ENCODE measurements at regions not wholly inside any gene's neighbourhood (a gene's known extent, or its start where the extent isn't known, plus 50 kb on each side); places are given as distances from the start of the nearest gene placed in this dataset.

DNA sequence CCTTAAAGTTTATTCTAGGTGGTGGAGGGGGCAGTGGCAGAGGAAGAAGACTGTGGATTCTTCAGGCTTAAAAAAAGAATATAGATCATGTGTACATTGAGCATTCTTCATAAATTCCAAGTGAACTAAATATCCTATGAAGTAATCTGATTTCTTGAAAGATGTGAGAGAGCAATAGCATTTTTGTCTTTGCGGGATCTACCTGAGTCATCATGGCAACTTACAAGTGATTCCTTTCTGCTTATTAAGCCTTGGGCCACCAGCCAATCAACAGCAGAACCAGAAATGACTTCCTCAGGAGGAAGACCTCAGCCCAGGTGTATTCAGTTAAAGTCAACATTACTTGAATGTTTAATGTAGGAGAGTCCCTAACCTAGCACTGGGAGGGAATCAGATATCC, 756.9 kb downstream of the TFAP2A start:
- DNase-seq: no peak

GRCh38 chr6:9647599-9647998, 767.3 kb downstream of the TFAP2A start:
- DNase-seq: no peak

DNA sequence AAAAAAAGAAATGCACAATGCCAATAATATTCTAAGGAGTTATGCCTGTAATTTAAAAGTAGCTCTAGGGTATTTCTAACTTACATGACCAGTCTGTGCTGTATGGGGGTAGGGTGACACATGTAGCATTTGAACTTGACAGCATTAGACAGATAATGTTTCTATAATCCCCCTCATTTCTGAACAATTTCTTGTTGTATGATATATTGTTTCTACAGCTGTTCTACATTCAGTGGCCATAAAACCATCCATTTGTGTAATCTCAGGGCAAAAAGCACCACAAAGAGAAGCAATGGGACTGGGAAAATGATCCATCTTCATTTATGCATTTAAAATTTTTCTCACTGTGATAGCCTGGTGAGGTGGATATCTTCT, 767.8 kb downstream of the TFAP2A start:
- no peak for DNase-seq

- DNase-seq: no peak
These were observed 768.4 kb downstream of the TFAP2A start for GRCh38 chr6:9646342-9647070.

- no peak for DNase-seq
These were observed 776.0 kb downstream of the TFAP2A start for GRCh38 chr6:9638861-9639260.

DNA sequence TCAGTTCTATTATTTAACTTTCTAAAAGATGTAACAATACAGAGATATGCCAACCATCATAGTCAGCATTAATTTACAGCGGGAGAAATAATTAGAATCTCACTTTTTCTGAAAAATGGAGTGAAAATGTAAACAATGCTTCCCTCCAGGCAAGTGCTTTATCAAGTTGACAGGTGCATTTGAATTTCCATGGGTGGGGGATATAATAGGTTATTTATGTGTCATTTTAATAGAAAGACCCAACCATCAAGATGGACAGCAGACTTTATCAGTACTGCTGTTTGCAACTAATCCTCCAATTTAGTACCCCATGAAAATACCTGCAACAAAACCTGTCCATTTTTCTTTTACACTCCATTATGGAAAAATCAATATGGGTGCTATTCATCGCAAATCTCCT, 780.1 kb downstream of the TFAP2A start:
- no peak for DNase-seq

- no peak for DNase-seq
These were observed 782.8 kb downstream of the TFAP2A start for GRCh38 chr6:9632026-9632425.

DNA sequence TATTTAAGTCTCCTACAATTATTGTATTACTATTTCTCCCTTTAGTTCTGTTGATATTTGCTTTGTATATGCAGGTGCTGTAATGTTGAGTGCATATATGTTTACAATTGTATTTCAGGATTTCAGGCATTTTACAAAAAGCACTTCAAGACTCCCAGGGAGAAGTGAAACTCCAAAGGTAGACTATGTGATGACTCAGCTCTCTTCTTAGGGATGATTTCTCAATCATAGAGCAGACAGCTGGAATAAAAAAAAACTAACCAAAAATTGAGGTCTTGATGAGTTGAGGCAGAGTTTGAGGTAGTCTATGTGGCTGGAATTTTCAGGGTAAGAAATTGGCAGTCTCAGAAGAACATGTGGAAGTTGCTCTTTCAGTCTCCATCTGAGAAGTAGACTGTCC, 786.1 kb downstream of the TFAP2A start:
- DNase-seq: no peak

- DNase-seq: no peak
These were observed 787.0 kb downstream of the TFAP2A start for GRCh38 chr6:9627916-9628315.

- no peak for DNase-seq
These were observed 790.9 kb downstream of the TFAP2A start for GRCh38 chr6:9623985-9624384.

DNA sequence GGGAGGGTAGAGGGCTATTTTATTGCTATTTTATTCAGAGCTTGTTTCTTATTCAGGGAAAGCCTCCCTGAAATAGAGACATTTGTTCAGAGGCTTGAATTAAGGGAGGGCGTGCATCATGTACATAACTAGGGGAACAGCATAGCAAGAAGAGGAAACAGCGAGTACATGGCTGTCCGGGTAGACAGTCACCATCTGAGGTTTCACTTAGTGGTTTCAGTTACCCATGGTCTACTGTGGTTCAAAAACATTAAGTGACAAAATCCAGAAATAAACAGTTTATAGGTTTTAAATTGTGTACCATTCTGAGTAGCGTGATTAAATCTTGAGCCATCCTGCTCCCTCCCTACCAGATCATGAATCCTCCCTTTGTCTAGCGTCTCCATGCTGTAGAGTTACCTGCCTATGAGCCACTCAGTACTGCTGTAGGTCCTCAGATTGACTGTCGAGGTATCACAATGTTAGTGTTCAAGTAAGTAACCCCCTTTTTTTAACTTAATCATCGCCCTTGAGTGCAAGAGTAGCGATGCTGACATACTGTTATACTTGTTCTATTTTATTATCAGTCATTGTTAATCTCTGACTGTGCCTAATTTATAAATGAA, 791.5 kb downstream of the TFAP2A start:
- no peak for DNase-seq

- no peak for DNase-seq
These were observed 793.6 kb downstream of the TFAP2A start for GRCh38 chr6:9621276-9621675.

- no peak for DNase-seq
These were observed 794.2 kb downstream of the TFAP2A start for GRCh38 chr6:9620687-9621086.

DNA sequence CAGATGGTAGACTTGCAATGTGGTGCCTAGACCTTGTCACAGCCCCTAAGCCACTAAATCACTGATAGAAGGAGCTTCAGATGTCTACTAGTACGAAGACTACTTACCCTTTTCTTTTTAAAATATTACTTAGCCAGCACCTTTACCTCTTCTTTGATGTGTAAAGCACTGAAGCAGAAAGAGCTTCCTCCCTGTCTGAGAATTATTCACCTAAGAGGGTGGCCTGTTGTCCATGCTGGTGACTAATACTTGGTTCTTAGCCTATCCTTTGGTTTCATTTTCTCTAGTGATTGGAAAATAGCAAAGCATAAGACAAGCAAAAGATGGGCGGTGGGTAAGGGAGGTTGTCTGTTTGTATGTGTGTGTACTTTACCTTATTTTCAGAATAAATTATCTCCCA, 794.6 kb downstream of the TFAP2A start:
- DNase-seq: no peak

DNA sequence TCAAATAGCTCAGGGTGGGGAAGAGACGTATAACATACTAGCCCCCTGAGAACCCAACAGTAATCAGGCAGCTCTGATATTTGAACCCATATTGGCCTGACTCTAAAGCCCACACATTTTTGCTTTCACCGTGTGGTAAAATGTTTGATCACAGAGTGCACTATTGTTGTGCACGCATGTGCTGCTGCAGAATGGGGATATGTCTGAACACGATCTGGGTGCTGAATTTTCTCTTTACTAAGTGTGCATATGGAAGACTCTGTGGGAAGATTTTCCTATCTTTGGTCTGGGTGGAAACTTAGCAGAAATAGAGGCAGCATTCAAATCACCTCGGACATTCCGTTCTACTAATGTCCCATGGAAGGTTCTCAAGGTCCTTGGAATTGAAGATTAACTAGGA, 800.1 kb downstream of the TFAP2A start:
- DNase-seq: no peak

DNA sequence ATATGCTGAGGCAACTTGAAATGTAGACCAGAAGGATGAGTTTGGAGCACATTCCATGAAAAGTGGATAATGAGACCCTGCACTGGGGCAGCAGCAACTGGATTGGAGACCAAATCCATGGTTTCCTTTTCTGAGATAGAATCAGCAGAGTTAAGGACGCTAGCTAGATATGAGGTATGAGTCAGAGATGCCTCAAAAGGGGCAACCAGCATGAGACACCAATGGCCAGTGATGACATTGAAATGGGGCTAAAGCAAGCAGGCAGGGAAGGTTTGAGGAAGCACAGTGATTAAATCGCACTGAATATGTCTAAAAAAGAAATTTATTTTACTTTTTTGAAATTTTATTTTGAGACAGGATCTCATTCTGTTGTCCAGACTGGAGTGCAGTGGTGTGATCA, 802.4 kb downstream of the TFAP2A start:
- DNase-seq: no peak

- DNase-seq: no peak
These were observed 804.1 kb downstream of the TFAP2A start for GRCh38 chr6:9610620-9611415.

GRCh38 chr6:9606435-9607134, 808.3 kb downstream of the TFAP2A start:
- DNase-seq: no peak

DNA sequence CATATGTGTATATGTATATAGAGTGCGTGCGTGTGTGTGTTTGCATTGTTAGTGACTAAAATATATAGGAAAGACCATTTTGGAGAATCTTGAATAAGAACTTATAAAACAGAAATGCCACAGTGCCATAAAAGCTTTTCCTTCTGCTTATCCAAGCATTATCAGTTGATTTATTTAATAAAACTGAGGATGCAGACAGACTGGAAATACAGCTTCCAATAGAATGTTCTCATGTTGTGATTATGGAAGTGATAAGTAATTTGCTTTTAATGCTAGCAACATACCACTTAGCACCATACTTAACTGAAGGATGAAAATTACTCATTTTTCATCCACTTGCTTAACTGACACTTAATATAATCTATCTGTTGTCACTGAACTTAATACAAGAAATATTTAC, 820.1 kb downstream of the TFAP2A start:
- no peak for DNase-seq

- no peak for DNase-seq
These were observed 821.3 kb downstream of the TFAP2A start for GRCh38 chr6:9593554-9593953.

DNA sequence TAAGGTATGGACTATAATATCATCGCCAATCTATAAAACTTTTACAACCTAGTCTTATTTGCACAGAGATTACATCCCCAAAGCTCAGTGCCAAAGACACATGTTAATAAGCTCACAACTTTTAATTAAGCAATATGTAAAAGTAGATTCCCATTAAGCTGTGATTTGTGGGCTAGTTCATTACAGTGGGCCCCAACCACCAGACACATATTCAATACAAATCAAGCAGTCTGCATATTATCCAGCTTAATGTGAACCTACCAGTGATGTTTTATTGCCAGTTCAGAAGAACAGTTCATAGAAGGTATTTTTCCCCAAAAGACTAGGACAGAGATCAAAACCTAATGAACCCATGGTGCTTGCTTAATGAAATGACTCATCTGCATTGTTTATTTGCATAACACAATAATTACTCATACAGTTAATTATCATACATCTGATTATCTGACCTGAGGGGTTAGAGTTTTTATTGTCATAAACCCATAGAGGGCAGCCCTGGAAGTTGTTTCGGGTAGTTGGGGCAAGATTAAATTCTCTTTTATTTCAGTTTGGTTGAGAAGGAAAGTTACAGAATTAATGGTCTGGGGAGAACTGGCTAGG, 831.0 kb downstream of the TFAP2A start:
- no peak for DNase-seq

DNA sequence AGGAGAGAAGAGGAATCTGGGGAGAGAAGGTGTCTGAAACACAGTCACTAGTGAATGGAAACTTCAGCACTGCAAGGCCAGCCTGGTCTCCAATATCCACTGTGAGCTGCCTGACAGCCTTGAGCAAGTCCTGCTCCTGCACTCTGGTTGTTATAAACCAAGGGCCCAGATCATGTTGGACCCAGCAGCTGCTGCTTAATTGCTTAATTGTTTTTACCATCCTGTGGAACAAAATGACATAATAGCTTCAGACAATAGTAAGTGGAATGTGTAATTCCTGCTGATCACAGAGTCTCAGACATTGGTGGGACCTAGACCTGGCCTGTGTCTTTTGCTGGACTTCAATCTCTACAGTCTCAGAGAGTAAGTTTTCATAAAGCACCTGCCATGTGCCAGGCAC, 833.7 kb downstream of the TFAP2A start:
- DNase-seq: no peak

DNA sequence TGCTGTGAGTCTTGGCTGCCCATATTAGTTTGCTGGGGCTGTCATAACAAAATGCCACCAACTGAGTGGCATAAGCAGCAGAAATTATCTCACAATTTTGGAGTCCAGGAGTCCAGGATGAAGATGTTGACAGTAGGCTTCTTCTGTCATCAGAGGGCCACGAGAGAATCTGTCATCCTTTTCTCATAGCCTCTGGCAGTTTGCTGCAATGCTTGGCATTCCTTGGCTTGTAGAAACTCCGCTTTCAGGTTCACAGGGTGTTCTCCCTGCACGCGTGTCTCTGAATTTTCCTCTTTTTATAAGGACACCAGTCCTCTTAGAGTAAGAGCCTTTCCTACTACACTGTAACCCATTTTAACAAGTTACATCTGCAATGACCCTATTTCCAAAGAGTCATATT, 838.4 kb downstream of the TFAP2A start:
- no peak for DNase-seq

Data from NCI-H345 (cell line).